ENCODE measurements at regions not wholly inside any gene's neighbourhood (a gene's known extent, or its start where the extent isn't known, plus 50 kb on each side); places are given as distances from the start of the nearest gene placed in this dataset.
"Not testable (repeated sequence)": the region's sequence is repeated elsewhere in the genome, so short reads cannot be mapped to it uniquely, and the experiment has no call there.

GRCh38 chr1:120299433-120300057 lies 115.3 kb upstream of the NBPF8 start:
- DNase-seq; H3K4me3 ChIP-seq; H3K27me3 ChIP-seq; intact Hi-C loops (cut with DNase I; ENCODE audit: low total_unique reads); H3K27ac ChIP-seq; H3K9me3 ChIP-seq; H3K36me3 ChIP-seq (ENCODE audit: low read depth, missing control alignments); H3K4me1 ChIP-seq: not testable (repeated sequence)
- 33% methylated on average over 1 of the region's 4 CpGs; no CpG with 5 or more reads in 1 of the 2 donors for WGBS, 2 donors

- WGBS, 2 donors, result no CpG with 5 or more reads among the region's 3 CpGs
- H3K27me3 ChIP-seq; H3K27ac ChIP-seq; intact Hi-C loops (cut with DNase I; ENCODE audit: low total_unique reads); H3K4me1 ChIP-seq; H3K36me3 ChIP-seq (ENCODE audit: low read depth, missing control alignments); H3K9me3 ChIP-seq; DNase-seq; H3K4me3 ChIP-seq: not testable (repeated sequence)
These were observed 116.3 kb upstream of the NBPF8 start for GRCh38 chr1:120298487-120298886.

- WGBS, 2 donors, result no CpG with 5 or more reads among the region's 3 CpGs
- H3K4me3 ChIP-seq; DNase-seq; H3K27ac ChIP-seq; H3K9me3 ChIP-seq; intact Hi-C loops (cut with DNase I; ENCODE audit: low total_unique reads); H3K36me3 ChIP-seq (ENCODE audit: low read depth, missing control alignments); H3K4me1 ChIP-seq; H3K27me3 ChIP-seq: not testable (repeated sequence)
These were observed 117.4 kb upstream of the NBPF8 start for GRCh38 chr1:120297345-120297953.

GRCh38 chr1:120290105-120290504 lies 113.8 kb upstream of the SEC22B start:
- H3K27me3 ChIP-seq; H3K9me3 ChIP-seq; DNase-seq; H3K27ac ChIP-seq; intact Hi-C loops (cut with DNase I; ENCODE audit: low total_unique reads); H3K4me3 ChIP-seq; H3K36me3 ChIP-seq (ENCODE audit: low read depth, missing control alignments); H3K4me1 ChIP-seq: not testable (repeated sequence)
- no CpG with 5 or more reads among the region's 3 CpGs for WGBS, 2 donors

- H3K27ac ChIP-seq; H3K36me3 ChIP-seq (ENCODE audit: low read depth, missing control alignments); DNase-seq; H3K27me3 ChIP-seq; H3K9me3 ChIP-seq; H3K4me3 ChIP-seq; intact Hi-C loops (cut with DNase I; ENCODE audit: low total_unique reads); H3K4me1 ChIP-seq: not testable (repeated sequence)
- no CpG with 5 or more reads among the region's 3 CpGs for WGBS, 2 donors
These were observed 113.3 kb upstream of the SEC22B start for GRCh38 chr1:120289601-120290074.

- WGBS, 2 donors, result no CpG with 5 or more reads among the region's 8 CpGs
- not testable (repeated sequence) for H3K9me3 ChIP-seq; H3K36me3 ChIP-seq (ENCODE audit: low read depth, missing control alignments)
These were observed 112.7 kb upstream of the SEC22B start for GRCh38 chr1:120288814-120289600.

GRCh38 chr1:120288167-120288566 lies 111.8 kb upstream of the SEC22B start:
- H3K4me3 ChIP-seq; H3K36me3 ChIP-seq (ENCODE audit: low read depth, missing control alignments); H3K9me3 ChIP-seq; H3K27ac ChIP-seq; DNase-seq; H3K4me1 ChIP-seq; H3K27me3 ChIP-seq; intact Hi-C loops (cut with DNase I; ENCODE audit: low total_unique reads): not testable (repeated sequence)
- WGBS, 2 donors, result no CpG with 5 or more reads among the region's 6 CpGs

More at GRCh38 chr1:120288814-120289600, 112.7 kb upstream of the SEC22B start:
- H3K4me1 ChIP-seq; H3K27me3 ChIP-seq; H3K27ac ChIP-seq; H3K4me3 ChIP-seq; DNase-seq; intact Hi-C loops (cut with DNase I; ENCODE audit: low total_unique reads): not testable (repeated sequence)

- WGBS, 2 donors, result no CpG with 5 or more reads among the region's 4 CpGs
- DNase-seq; H3K36me3 ChIP-seq (ENCODE audit: low read depth, missing control alignments); H3K9me3 ChIP-seq; H3K4me1 ChIP-seq; intact Hi-C loops (cut with DNase I; ENCODE audit: low total_unique reads); H3K27me3 ChIP-seq; H3K27ac ChIP-seq; H3K4me3 ChIP-seq: not testable (repeated sequence)
These were observed 106.6 kb upstream of the SEC22B start for GRCh38 chr1:120282744-120283464.

- no CpG with 5 or more reads among the region's 4 CpGs for WGBS, 2 donors
- H3K36me3 ChIP-seq (ENCODE audit: low read depth, missing control alignments); H3K4me1 ChIP-seq; H3K27ac ChIP-seq; H3K9me3 ChIP-seq; DNase-seq; H3K4me3 ChIP-seq; H3K27me3 ChIP-seq; intact Hi-C loops (cut with DNase I; ENCODE audit: low total_unique reads): not testable (repeated sequence)
These were observed 101.9 kb upstream of the SEC22B start for GRCh38 chr1:120278259-120278610.

- intact Hi-C loops (cut with DNase I; ENCODE audit: low total_unique reads); H3K4me3 ChIP-seq; DNase-seq; H3K4me1 ChIP-seq; H3K27ac ChIP-seq; H3K36me3 ChIP-seq (ENCODE audit: low read depth, missing control alignments); H3K27me3 ChIP-seq; H3K9me3 ChIP-seq: not testable (repeated sequence)
- no CpG with 5 or more reads among the region's 26 CpGs for WGBS, 2 donors
These were observed 101.3 kb upstream of the SEC22B start for GRCh38 chr1:120277428-120278258.

- H3K27me3 ChIP-seq; H3K9me3 ChIP-seq; intact Hi-C loops (cut with DNase I; ENCODE audit: low total_unique reads); H3K36me3 ChIP-seq (ENCODE audit: low read depth, missing control alignments); H3K27ac ChIP-seq; H3K4me3 ChIP-seq; H3K4me1 ChIP-seq; DNase-seq: not testable (repeated sequence)
- WGBS, 2 donors, result no CpG with 5 or more reads among the region's 5 CpGs
These were observed 100.4 kb upstream of the SEC22B start for GRCh38 chr1:120276710-120277109.

Data from testis (tissue), 2 donors.